ENCODE measurements at regions not wholly inside any gene's neighbourhood (a gene's known extent, or its start where the extent isn't known, plus 50 kb on each side); places are given as distances from the start of the nearest gene placed in this dataset.
"Not testable (repeated sequence)": the region's sequence is repeated elsewhere in the genome, so short reads cannot be mapped to it uniquely, and the experiment has no call there.

DNA sequence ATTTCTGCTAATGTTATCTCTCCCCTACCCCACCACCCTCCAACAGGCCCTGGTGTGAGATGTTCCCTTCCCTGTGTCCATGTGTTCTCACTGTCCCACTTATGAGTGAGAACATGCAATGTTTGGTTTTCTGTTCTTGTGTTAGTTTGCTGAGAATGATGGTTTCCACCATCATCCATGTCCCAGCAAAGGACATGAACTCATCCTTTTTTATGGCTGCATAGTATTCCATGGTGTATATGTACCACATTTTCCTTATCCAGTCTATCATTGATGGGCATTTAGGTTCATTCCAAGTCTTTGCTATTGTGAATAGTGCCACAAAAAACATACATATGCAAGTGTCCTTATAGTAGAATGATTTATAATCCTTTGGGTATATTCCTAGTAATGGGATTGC, 104.5 kb downstream of the ZNF33B start:
- not testable (repeated sequence) for DNase-seq (ENCODE audit: low read depth)

DNA sequence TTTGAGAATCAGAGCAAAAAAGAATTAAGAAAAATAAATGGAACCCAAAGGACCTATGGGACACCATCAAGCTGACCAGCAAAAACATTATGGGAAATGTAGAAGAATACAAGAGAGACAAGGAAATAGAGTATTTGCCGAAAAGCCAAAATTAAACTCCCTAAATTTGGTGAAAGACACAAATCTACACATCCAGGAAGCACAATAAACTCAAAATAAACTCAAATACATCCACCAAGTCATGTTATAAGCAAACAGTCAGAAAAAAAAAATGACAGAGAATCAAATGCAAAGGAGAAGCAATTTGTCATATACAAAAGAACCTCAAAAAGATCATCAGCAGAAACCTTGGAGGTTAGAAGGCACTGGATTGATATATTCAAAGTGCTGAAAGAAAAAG, 105.4 kb downstream of the ZNF33B start:
- no peak for DNase-seq (ENCODE audit: low read depth)

DNA sequence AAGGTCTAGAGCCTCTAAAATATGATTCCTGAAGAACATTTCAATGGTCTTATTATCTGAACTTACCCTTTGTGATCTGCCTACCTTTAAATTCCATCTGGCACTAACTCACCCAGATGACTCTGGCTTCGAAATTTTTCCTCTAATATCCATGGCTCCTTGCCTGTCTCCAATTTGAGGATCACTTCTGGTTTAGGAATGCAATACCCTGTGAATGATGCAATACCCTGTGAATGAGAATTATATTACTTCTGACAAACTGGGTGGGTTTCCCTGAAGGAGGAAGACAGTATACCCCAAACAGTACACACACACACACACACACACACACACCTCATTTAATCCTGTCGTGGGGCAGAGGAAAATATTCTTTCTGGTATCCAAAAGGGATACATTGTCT, 115.3 kb downstream of the ZNF33B start:
- DNase-seq (ENCODE audit: low read depth), result no peak

DNA sequence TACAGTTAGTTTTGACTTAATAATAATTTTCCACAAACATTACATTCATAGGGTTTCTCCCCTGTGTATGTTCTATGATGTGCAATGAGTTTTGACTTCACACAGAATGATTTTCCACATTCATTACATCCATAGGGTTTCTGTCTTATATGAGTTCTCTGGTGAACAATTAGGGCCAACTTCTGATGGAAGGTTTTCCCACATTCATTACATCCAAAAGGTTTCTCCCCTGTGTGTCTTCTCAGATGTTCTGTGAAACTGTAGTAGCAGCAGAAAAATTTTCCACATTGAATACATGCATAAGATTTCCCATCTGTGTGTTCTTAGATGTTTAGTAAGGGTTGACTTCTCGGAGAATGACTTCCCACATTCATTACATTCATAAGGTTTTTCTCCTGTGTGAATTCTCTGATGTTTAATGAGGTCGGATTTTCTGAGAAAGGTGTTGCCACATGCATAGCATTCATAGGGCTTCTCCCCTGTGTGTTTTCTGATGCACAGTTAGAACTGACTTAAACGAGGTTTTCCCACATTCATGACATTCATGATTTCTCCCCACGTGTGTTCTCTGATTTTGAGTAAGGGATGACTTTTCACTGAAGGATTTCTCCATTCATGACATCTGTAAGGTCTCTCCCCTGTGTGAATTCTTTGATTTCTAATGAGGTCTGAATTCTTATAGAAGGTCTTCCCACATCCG, 118.5 kb downstream of the ZNF33B start:
- no peak for DNase-seq (ENCODE audit: low read depth)

DNA sequence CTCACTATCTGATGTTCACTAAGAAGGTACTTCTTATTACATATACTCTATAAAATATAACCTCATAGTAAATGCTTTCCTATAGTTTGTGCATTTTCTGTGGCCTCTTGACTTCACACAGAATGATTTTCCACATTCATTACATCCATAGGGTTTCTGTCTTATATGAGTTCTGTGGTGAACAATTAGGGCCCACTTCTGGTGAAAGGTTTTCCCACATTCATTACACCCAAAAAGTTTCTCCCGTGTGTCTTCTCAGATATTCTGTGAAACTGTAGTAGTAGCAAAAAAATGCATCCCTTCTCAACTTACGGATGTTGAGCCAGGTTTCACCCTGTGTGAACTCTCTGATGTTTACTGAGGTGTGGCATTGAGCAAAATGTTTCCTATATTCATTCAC, 119.3 kb downstream of the ZNF33B start:
- DNase-seq (ENCODE audit: low read depth), result no peak

DNA sequence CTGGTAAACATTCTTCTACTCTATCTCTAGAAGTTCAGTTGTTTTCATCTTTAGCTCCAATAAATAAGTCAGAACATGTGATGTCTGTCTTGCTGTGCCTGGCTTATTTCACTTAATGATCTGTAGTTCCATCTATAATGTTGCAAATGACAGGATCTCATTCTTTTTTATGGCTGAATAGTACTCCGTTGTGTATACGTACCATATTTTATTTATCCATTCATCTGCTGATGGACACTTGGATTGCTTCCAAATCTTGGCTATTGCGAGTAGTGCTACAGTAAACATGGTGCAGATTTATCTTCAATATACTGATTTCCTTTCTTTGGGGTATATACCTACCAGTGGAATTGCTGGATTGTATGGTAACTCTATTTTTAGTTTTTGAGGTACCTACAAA, 124.4 kb downstream of the ZNF33B start:
- DNase-seq (ENCODE audit: low read depth), result no peak

DNA sequence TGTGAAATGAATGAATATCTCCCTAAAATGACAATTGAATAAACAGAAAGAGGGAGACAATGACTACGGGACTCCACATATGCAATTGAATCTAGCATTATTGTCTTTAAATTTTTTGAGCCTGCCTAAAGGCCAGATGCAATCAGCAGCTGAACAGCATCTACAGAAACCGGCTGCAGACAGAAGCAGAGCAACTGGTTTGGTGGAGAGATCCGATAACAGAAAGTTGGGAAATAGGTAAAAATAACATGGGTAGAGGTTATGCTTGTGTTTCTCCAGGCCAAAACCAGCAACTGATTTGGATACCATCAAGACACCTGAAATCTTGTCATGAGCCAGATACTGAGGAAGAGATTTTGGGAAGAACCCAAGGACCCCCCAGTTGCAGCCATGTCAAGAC, 146.6 kb downstream of the ZNF33B start:
- no peak for DNase-seq (ENCODE audit: low read depth)

DNA sequence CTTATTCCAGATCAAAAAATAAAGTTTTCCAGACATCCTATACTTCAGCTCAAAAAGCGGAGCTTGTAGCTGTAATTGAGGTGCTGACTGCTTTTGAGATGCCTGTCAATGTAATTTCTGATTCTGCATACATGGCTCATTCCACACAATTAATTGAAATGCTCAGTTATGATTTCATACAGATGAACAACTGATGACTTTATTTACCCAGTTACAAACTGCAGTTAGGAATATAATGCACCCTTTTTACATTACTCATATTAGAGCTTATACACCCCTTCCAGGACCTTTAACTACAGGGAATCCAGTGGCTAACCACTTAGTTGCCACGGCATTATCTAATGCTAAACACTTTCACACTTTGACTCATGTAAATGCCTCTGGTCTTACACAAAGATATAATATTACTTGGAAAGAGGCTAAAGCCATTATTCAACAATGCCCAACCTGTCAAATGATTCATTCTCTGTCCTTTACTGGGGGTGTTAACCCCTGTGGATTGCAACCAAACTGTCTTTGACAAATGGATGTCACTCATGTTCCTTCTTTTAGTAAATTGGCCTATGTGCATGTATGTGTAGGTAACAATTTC, 147.3 kb downstream of the ZNF33B start:
- DNase-seq (ENCODE audit: low read depth), result peak; percentile 63

DNA sequence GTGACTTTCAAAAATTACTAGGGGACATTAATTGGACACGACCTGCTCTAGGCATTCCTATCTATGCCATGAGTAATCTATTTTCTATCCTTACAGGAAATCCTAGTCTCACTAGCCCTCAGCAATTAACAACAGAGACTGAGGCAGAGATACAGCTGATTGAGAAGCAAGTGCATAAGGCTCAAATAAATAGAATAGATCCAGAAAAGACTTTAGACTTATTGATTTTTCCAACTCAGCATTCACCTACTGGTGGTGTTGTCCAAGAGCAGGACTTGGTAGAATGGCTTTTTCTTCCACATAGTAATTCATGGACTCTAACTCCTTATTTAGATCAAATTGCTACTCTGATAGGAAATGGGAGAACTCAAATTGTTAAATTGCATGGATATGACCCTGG, 148.0 kb downstream of the ZNF33B start:
- DNase-seq (ENCODE audit: low read depth), result no peak

DNA sequence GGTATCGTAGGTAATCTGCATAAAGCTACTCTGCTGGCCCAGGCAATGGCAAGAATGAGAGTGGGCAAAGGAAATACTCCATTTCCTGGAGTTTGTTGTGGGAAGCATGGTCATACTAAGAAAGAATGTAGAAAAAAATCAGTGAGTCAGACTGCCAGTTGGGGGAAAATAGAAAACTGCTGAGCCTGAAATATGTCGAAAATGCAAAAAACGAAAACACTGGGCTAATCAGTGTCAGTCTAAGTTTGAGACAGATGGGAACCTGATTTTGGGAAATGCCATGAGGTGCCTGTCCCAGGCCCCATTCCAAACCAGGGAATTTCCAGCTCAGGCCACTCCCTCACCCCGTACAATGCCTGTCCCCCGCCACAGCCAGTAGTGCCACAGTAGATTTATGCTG, 150.0 kb downstream of the ZNF33B start:
- peak; percentile 66 for DNase-seq (ENCODE audit: low read depth)

DNA sequence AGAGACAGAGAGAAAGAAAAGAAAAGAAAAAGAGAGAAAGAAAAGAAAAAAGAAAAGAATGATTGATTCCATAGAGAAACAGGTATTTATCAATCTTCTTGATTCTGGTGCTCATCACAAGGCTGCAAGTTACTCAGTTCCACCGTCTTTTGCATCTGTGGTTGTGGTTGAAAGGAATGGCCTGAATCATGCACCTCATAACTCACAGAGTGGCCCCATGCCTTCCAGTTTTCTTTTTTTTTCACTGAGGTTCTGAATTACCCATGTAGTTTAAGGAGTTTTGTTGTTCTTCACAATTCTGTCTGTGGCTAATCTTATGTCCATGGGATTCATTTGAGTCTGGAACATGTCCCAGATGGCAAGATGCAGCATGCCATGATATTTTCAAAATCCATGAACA, 156.0 kb downstream of the ZNF33B start:
- DNase-seq (ENCODE audit: low read depth), result no peak

DNA sequence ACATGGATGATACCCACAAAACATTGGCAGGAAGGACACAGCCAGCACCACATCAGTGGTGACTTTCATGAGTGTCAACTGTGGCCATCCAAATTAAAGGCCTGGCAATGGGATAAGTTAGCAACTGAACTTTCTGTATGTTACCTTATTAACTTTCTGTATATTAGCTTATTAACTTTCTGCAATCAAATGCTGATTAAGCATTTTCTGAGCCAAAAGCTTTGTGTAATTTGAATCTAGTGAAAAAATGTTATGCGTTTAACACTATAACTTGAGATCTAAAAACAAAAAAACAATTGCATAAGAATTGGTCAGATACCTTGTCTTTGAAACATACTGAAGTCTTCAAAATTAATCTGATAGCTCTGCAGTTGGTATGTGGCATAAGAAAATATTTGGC, 159.3 kb downstream of the ZNF33B start:
- DNase-seq (ENCODE audit: low read depth), result no peak

DNA sequence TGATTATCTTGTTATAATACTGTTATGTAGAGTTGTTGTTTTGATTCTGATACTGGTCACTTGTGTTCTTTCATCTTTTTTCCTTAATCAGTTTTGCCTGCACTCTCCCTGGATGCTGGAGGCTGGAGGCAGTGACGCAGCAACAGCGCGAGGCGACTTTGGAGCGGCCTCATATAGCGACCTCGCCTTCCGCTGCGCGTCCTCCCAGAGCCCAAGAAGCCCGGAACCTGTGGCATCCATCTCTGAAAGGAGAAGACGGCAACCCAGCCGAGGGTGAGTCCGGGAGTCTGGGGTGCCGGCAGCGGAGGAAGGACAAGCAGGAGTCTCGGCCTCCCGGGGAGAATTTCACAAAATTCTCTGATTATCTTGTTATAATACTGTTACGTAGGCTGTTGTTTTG, 161.2 kb downstream of the ZNF33B start:
- no peak for DNase-seq (ENCODE audit: low read depth)

DNA sequence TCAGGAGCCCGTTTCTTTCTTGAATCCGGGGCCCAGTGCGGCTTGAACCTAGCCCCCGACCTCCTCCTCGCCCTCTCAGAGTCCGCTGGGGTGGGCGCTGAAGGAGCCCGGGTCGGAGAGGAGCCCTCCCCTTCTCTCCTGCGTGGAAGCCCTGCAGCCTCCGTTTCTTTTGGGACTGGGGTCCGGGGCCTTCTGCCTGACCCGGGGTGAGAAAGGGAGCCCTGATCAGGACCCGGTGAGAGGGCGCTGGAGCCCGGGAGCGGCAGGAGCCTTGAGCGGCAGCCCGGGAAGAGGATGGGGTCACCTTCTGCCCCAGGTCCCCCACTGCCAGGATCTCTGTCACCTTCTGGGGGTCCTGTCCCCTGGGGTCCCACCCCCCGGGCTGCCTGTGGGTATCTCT, 162.3 kb downstream of the ZNF33B start:
- DNase-seq (ENCODE audit: low read depth), result no peak

DNA sequence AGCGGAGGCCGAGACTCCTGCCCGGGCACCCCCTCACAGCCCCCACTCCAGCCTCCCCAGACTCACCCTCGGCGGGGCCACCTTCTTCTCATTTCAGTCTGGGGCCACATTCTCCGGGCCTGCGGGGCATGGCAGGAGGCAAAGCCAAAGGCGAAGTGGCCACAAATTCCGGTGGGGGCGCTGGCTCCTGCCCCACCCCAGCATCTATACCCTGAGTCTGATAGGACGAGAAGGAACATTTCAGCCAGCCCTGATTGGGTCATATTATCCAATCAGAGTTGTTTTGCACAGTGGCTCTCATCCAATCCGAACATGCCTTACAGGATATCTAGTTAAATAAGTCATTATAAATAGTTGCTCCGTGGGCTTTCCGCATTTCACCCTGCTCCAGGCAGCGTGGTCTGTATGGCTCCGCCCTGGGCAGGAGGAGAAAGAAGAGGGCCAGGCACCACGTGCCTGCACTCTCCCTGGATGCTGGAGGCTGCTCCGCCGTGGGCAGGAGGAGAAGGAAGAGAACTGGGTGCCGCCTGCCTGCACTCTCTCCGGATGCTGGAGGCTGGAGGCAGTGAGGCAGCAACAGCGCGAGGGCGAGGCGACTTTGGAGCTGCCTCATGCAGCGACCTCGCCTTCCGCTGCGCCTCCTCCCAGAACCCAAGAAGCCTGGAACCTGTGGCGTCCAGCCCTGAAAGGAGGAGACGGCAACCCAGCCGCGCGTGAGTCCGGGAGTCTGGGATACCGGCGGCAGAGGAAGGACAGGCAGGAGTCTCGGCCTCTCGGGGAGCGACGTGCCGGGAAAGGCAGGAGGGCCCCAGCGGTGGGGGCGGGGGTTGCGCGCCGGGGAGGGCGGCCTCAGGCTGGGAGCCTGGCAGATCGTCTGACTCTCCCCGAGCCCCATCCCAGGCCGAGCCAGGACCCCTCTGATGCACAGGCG, 162.9 kb downstream of the ZNF33B start:
- DNase-seq (ENCODE audit: low read depth), result peak; percentile 67

DNA sequence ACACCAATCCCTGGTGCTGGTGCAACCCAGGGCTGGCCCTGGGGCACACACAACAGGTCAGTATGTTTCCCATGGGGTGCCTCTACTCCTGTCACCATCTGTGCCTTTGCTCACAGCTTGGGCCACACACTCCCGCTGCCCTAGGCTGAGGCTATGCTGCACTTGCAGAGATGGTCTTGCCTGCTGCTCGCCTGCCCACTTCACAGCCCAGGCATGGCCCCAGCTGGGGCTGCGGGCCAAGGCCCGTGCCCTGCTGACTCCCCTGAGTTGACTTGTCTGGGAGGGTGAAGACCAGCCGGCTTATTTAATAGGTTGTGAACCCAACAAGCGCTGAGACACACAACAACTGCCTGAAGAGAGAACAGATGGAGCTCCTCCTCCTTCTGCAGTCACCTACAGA, 184.1 kb downstream of the ZNF33B start:
- no peak for DNase-seq (ENCODE audit: low read depth)

DNA sequence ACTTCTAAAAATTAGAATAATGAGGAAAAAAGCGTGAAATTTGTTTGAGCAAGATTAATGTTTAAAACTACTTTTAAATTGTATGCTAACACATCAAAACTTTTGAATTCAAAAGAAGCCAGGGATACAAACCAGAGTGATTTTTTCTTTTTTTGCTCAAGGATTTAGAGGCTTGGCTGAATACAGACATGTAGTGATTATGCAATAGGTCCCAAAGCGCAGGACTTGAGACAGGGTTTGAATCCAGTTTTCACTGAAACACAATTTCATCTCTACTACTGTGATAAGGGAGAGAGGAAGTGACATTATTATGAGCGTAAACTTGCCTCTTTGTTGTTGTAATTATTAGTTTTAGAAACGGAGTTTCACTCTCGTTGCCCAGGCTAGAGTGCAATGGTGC, 207.3 kb downstream of the ZNF33B start:
- DNase-seq (ENCODE audit: low read depth), result no peak

DNA sequence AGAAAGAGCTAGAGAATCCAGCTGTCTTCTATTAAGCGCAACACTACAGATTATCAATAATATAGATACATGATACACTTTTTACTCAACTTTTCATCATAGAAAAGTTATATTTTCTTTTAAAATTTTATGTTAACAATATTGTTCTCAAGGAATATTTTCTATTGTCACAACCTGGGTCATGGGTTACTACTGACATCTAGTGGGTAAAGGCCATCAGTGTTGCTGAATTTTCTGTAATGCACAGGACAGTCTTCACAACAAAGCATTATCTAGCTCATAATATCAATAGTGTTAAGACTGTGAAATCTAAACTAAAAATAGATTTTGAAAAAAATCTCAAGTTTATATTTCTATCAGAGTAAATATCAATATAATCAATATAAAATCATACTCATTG, 209.8 kb downstream of the ZNF33B start:
- no peak for DNase-seq (ENCODE audit: low read depth)

DNA sequence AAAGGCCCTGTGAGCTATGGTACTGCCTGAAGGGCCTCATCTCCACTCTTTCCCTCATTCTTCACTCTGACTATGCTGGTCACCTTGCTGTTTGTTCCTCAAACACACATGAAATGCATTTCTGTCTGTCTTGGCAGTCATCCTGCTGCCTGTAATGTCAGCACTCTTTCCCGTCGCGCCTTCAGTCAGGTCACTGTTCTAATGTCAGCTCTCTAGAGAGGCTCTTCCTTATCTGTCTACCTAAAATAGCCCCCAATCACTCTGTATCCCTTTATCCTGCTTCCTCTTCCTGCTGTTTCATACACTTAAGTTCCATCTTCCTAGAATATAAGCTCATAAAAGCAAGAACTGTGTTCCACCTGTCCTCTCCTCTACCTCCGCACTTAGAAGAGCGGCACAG, 215.5 kb downstream of the ZNF33B start:
- DNase-seq (ENCODE audit: low read depth), result no peak

DNA sequence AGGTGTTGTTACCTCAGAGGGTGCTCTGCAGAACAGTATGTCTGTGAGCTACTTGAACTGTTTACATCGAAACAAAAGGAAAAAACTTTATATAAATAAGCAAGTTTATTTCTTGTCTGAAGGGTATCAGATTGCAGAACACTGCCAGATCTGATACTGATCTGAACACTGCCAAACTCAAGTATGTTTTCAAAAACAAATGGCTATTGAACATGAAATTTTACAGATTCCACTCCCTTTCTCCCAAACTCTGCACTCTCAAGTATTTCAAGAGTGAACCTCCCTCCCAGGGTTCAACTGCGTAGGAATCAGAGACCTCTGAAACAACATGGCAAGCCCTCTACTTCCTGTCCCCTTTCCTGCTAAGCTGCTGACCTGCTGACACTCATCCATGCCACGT, 216.6 kb downstream of the ZNF33B start:
- no peak for DNase-seq (ENCODE audit: low read depth)

DNA sequence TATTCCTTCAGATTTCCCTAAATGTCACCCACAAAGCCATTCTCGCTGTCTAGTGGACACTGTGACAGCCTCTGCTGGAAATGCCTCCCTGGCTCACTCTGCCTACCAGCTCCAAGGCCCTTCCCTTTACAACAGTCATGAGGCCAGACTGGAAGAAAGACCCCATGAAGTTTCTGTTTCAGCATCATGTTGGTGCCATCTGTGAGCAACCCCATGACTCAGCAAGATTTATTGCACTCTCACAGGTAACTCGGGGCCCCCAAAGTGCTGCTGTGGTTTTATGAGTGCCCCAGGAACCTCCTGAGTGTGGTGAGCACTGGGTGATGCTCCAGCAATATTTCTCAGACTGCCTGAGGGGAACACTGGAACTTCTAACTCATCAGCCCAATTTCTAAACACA, 218.6 kb downstream of the ZNF33B start:
- no peak for DNase-seq (ENCODE audit: low read depth)

DNA sequence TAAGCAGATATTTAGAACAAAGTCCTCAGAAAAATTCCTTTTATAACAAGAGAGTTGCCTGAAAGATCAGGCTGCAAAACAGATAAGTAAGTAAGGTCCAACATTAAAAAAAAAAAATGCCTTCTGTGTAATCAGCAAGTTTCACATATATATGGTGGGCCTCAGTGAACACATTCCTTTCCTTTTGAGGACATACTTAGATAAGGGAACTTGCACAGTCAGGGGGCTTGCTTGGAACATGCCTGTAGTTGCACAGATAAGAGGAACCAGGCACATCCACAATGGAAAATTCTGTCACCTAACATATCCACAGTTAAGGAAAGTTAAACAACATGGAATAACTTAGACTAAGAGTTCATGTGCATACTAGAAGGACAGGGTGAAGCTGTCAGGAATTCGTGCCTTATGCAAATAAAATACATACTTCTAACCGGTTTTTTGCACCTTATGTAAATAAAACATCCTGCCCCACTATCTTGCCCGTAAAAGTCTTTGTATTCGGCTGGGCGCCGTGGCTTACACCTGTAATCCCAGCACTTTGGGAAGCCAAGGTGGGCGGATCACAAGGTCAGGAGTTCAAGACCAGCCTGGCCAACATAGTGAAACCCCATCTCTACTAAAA, 257.3 kb downstream of the ZNF33B start:
- no peak for DNase-seq (ENCODE audit: low read depth)

Data from Daoy (cell line).